GM13976 (cell line): ENCODE measurements at regions not wholly inside any gene's neighbourhood (a gene's known extent, or its start where the extent isn't known, plus 50 kb on each side); places are given as distances from the start of the nearest gene placed in this dataset.
"Not testable (repeated sequence)": the region's sequence is repeated elsewhere in the genome, so short reads cannot be mapped to it uniquely, and the experiment has no call there.

Experiments used
- DNase-seq: peaks from one replicate; pipeline ENCODE4 v3.0.0; 2012; ENCODE audit warnings: low spot score
- in situ Hi-C: fragments of 300-500 bp; cut with MboI; formaldehyde crosslinking; loops from one replicate; pipeline ENCODE4 v1.12.0; 2022; ENCODE audit warnings: low sequenced_read_pairs, mixed read lengths, inconsistent platforms; ENCODE audit not compliant: unreplicated experiment
- TF ChIP-seq, protein P1 (sequence below): IDR thresholded peaks from 2 replicates; pipeline ENCODE4 v1.5.1; 2012; ENCODE audit warnings: borderline replicate concordance, mild to moderate bottlenecking; ENCODE audit not compliant: insufficient read depth; ENCODE audit errors: extremely low read depth, missing control alignments, control extremely low read depth

GRCh38 chr10:108966005-108966404 lies 957.3 kb downstream of the XPNPEP1 start:
- in situ Hi-C loops: no loop called here
- no peak for DNase-seq
- TF ChIP-seq, protein P1, sequence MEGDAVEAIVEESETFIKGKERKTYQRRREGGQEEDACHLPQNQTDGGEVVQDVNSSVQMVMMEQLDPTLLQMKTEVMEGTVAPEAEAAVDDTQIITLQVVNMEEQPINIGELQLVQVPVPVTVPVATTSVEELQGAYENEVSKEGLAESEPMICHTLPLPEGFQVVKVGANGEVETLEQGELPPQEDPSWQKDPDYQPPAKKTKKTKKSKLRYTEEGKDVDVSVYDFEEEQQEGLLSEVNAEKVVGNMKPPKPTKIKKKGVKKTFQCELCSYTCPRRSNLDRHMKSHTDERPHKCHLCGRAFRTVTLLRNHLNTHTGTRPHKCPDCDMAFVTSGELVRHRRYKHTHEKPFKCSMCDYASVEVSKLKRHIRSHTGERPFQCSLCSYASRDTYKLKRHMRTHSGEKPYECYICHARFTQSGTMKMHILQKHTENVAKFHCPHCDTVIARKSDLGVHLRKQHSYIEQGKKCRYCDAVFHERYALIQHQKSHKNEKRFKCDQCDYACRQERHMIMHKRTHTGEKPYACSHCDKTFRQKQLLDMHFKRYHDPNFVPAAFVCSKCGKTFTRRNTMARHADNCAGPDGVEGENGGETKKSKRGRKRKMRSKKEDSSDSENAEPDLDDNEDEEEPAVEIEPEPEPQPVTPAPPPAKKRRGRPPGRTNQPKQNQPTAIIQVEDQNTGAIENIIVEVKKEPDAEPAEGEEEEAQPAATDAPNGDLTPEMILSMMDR: no peak

GRCh38 chr10:108962172-108962571 lies 961.1 kb downstream of the XPNPEP1 start:
- no peak for DNase-seq
- TF ChIP-seq, protein P1: no peak
- in situ Hi-C loops: no loop called here

DNA sequence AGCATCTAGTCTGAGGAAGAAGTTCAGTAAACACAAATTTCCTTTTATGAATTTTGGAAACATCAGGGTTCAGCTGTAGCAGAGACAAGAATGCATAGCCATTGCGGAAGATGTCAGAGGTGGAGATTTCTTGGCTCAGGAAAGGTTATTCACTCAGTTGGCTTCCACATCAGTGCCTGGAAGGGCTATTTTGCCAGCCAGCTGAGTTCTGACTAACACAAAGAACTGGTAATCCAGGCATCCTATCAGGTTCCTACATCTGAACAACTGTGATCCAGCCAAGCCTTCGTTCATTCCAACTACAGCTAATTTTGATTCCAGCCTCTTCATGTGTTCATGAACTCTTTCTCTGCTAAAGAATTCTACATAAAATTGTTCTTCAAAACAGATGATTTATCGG lies 965.6 kb downstream of the XPNPEP1 start:
- TF ChIP-seq, protein P1: no peak
- no peak for DNase-seq
- in situ Hi-C loops: no loop called here

DNA sequence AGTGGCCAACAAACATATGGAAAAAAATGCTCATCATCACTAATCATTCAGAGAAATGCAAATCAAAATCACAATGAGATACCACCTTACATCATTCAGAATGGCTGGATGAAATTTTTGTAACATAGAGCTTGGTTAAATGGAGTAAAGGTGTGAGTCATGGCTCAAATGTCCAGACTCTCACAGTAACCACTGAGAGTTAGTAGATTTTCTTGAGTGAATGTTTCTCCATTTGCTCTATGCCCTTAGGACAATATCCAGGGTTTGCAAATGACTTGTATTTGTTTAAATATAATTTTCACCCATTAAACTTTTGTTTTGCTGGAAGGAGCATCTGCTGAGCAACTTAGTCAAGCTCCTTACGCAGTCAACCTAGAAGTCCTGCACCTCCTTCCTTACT lies 967.2 kb downstream of the XPNPEP1 start:
- in situ Hi-C loops: no loop called here
- DNase-seq: no peak
- TF ChIP-seq, protein P1: no peak

GRCh38 chr10:108920029-108920428 lies 1003.3 kb downstream of the XPNPEP1 start:
- DNase-seq, in situ Hi-C loops: not testable (repeated sequence)

DNA sequence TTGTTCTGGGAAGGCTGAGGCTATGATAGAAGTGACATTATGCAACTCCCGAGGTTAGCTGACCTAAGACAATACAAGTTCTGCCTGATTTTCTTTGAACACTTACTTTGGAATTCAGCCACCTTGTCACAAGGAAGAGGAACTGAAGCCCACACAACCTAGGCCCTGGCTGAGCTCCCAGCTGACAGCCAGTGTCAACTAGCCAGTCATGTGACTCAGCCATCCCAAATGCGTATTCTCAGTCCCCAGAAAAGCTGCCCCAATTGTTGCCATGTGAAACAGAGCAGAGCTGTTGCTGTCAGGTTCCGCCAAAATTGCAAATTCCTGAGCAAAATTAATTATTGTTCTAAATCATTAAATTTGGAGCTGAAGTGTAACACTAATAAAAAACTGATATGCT lies 1010.0 kb downstream of the XPNPEP1 start:
- no peak for DNase-seq
- TF ChIP-seq, protein P1: no peak
- in situ Hi-C loops: no loop called here

DNA sequence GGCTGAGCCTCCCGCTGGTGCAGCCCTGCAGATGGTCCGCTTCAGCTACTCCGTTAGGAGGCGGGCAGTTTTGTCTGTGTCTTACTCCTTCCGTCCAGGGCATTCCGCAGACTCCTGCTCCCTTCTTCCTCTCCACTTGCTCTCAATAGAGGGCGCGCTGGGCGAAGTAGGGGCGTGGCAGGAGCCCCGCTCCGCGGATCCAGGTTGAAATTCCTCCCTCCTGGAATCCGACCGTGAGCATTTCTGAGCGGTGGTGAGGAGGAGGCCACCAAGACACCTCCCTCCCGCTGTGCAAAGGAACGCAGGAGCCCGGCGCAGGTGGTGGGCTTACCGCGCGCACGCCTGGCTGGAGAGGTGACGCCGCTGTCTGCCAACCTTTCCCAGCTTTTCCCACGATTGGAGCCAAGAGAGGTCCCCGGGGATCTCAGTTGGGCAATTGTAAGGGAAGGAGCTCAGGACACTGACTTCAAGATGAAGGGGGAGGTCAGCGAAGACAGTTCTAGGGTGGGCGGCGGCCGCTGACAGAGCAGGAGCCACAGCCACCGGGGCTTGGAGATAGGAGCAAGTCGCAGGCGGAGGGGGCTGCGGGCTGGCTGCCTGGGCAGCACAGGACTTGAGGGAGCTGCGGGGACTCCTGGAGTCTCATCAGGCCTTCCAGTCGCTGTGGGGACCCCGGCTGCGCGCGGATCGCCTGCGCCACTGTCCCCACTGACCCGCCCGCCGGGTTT lies 1011.3 kb downstream of the XPNPEP1 start:
- DNase-seq: peak; percentile 33
- in situ Hi-C loops: no loop called here
- TF ChIP-seq, protein P1: peak; percentile 28
